ENCODE measurements at regions not wholly inside any gene's neighbourhood (a gene's known extent, or its start where the extent isn't known, plus 50 kb on each side); places are given as distances from the start of the nearest gene placed in this dataset.

DNA sequence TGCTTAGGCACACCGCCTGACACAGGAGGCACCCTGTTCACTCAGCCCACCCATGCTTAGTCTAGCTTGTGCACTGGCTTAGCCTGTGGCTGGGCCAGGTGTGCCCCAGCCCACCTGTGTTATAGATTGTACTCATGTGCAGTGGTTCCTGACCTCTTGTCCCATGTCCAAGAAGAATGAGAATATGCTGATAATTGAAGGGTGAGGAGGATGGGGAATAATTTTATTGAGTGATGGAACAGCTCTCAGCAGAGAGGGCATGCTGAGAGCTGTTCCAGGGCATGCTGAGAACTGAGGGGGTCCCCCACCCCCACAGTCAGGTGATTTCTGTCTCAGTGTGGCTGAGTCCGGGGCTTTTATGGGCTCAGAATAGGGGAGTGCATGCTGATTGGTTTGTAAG, 395.9 kb downstream of the FUT8 start:
- TF ChIP-seq RARB (CRISPR knock-in tag; IDR thresholded peaks at IDR 0.05) (no peak), GLIS3 (CRISPR knock-in tag; IDR thresholded peaks at IDR 0.05) (no peak), ZNF8 (CRISPR knock-in tag; IDR thresholded peaks at IDR 0.05) (no peak), ISL1 (CRISPR knock-in tag; IDR thresholded peaks at IDR 0.05) (no peak), ARNTL (CRISPR knock-in tag; IDR thresholded peaks at IDR 0.05; ENCODE audit: borderline replicate concordance, low read depth) (no peak), CSDC2 (CRISPR knock-in tag; IDR thresholded peaks at IDR 0.05) (no peak), OSR1 (CRISPR knock-in tag; IDR thresholded peaks at IDR 0.05) (no peak), ZFP3 (CRISPR knock-in tag; IDR thresholded peaks at IDR 0.05) (no peak), ZNF565 (CRISPR knock-in tag; conservative IDR thresholded peaks at IDR 0.05; ENCODE audit: low read depth) (no peak), TOX (CRISPR knock-in tag; IDR thresholded peaks at IDR 0.05; ENCODE audit: borderline replicate concordance) (no peak), ESRRG (CRISPR knock-in tag; IDR thresholded peaks at IDR 0.05) (no peak), ZC3H10 (CRISPR knock-in tag; IDR thresholded peaks at IDR 0.05) (no peak)
- TF ChIP-seq, protein P1, sequence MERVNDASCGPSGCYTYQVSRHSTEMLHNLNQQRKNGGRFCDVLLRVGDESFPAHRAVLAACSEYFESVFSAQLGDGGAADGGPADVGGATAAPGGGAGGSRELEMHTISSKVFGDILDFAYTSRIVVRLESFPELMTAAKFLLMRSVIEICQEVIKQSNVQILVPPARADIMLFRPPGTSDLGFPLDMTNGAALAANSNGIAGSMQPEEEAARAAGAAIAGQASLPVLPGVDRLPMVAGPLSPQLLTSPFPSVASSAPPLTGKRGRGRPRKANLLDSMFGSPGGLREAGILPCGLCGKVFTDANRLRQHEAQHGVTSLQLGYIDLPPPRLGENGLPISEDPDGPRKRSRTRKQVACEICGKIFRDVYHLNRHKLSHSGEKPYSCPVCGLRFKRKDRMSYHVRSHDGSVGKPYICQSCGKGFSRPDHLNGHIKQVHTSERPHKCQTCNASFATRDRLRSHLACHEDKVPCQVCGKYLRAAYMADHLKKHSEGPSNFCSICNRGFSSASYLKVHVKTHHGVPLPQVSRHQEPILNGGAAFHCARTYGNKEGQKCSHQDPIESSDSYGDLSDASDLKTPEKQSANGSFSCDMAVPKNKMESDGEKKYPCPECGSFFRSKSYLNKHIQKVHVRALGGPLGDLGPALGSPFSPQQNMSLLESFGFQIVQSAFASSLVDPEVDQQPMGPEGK (CRISPR knock-in tag; IDR thresholded peaks at IDR 0.05; ENCODE audit: borderline replicate concordance): no peak
- TF ChIP-seq, protein P2, sequence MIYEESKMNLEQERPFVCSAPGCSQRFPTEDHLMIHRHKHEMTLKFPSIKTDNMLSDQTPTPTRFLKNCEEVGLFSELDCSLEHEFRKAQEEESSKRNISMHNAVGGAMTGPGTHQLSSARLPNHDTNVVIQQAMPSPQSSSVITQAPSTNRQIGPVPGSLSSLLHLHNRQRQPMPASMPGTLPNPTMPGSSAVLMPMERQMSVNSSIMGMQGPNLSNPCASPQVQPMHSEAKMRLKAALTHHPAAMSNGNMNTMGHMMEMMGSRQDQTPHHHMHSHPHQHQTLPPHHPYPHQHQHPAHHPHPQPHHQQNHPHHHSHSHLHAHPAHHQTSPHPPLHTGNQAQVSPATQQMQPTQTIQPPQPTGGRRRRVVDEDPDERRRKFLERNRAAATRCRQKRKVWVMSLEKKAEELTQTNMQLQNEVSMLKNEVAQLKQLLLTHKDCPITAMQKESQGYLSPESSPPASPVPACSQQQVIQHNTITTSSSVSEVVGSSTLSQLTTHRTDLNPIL (CRISPR knock-in tag; IDR thresholded peaks at IDR 0.05; ENCODE audit: low read depth): no peak

All from SK-N-SH treated with all-trans-retinoic acid at 6 μM for 48 hours (cell line).